ENCODE measurements at regions not wholly inside any gene's neighbourhood (a gene's known extent, or its start where the extent isn't known, plus 50 kb on each side); places are given as distances from the start of the nearest gene placed in this dataset.

- no peak overlapping the region for H3K4me3 ChIP-seq (replicated peaks; ENCODE audit: low read depth, low read length)
- no peak for DNase-seq (ENCODE audit: low read depth)
- no peak for TF ChIP-seq CTCF (IDR thresholded peaks at IDR 0.05; ENCODE audit: low read length, missing control alignments)
Observed at GRCh38 chr9:29208670-29209069, 1635.4 kb upstream of the C9orf72 start.

DNA sequence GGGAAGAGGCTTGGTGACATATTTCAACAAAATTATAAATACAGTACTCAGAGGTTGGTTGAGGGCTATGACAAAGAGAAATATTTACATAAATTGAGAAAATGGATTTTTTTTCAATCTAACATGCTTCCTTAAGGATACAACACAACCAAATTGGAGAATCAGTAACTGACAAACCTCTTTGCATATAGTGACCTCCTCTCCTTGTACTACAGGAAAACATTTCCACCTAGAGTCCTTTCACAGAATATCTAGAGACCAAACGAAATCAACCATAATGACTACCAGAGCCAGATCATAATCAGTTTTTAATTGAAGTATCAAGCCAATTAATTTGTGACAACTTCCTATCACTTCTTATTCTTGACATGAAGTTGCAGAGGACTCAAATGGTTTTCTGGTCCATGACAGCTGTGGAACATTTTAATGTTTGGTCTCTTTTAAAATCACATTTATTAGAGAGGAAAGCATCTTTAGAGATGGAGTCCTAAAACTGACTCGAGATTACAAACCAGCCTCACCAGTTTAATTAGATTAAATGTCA lies 1636.5 kb upstream of the C9orf72 start:
- no peak for DNase-seq (ENCODE audit: low read depth)
- H3K4me3 ChIP-seq (replicated peaks; ENCODE audit: low read depth, low read length) = no peak overlapping the region
- TF ChIP-seq CTCF (IDR thresholded peaks at IDR 0.05; ENCODE audit: low read length, missing control alignments) = no peak

- TF ChIP-seq CTCF (IDR thresholded peaks at IDR 0.05; ENCODE audit: low read length, missing control alignments) = no peak
- no peak overlapping the region for H3K4me3 ChIP-seq (replicated peaks; ENCODE audit: low read depth, low read length)
- DNase-seq (ENCODE audit: low read depth) = no peak
Observed at GRCh38 chr9:29211003-29211579, 1637.8 kb upstream of the C9orf72 start.

DNA sequence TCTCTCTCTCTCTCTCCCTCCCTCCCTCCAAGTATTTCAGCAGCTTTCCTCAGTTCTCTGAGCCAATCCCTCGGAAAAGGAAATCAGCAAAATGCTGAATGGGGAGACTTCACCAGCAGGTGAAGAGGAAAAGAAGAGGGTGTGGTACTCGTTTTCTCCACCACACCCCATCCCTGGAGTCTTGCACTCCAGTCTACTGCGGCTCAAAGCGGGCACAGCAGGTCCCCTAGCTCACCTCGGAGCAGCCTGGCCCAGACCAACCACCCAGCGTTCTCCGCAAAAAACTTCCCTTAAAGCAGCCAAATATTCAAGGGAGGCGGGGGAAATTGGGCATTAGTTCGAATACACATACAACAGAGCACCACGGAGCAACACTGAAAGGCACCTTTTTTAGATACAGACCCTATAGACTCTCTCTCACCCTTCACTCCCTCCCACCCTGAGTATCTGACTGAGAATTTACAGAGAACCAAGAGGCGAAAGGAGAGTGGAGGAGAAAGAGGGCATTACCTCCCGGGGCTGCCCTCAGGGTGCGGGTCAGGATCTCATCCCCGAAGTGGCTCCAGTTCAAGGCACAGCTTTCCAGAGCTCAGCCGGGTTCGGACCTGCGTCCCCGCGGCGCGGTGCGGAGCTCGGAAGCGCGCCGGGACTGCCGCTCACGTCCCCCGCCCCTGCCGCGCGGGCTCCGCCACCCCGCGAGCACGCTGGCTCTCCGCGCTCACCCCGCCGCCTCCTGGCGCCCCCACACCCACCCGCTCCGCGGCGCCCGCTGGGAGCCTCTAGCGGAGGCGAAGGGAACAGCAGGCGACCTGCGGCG lies 1638.5 kb upstream of the C9orf72 start:
- H3K4me3 ChIP-seq (replicated peaks; ENCODE audit: low read depth, low read length) = peak overlapping the region; percentile 48
- TF ChIP-seq CTCF (IDR thresholded peaks at IDR 0.05; ENCODE audit: low read length, missing control alignments) = peak; percentile 49
- peak; percentile 39 for DNase-seq (ENCODE audit: low read depth)

GRCh38 chr9:29212397-29213387 lies 1639.4 kb upstream of the C9orf72 start:
- DNase-seq (ENCODE audit: low read depth) = no peak
- peak overlapping the region; percentile 48 for H3K4me3 ChIP-seq (replicated peaks; ENCODE audit: low read depth, low read length)
- no peak for TF ChIP-seq CTCF (IDR thresholded peaks at IDR 0.05; ENCODE audit: low read length, missing control alignments)

- no peak for TF ChIP-seq CTCF (IDR thresholded peaks at IDR 0.05; ENCODE audit: low read length, missing control alignments)
- peak within 1 kb of the TSS; percentile 48 for H3K4me3 ChIP-seq (replicated peaks; ENCODE audit: low read depth, low read length)
- DNase-seq (ENCODE audit: low read depth) = no peak
Observed at GRCh38 chr9:29213417-29214153, 1640.3 kb upstream of the C9orf72 start, which contains the start of gene LINGO2. TSS of gene LINGO2 (minus strand) at chr9:29213601.

All from fibroblast of pulmonary artery (primary cell).